ENCODE measurements at regions not wholly inside any gene's neighbourhood (a gene's known extent, or its start where the extent isn't known, plus 50 kb on each side); places are given as distances from the start of the nearest gene placed in this dataset.
"Not testable (repeated sequence)": the region's sequence is repeated elsewhere in the genome, so short reads cannot be mapped to it uniquely, and the experiment has no call there.

DNA sequence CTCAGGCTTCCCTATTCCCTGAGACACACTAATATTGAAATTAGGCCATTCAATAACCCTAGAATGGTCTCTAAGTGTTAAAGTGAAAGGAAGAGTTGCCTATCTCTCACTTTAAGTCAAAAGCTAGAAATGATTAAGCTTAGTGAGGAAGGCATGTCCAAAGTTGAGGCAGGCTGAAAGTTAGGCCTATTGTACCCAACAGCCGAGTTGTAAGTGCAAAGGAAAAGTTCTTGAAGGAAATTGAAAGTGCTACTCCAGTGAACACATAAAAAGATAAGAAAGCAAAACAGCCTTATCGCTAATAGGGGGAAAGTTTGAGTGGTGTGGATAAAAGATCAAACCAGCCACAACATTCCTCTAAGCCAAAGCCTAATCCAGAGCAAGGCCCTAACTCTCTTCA lies 117.9 kb upstream of the SPATA12 start:
- no peak overlapping the region for H3K27ac ChIP-seq
- TF ChIP-seq, protein P1, sequence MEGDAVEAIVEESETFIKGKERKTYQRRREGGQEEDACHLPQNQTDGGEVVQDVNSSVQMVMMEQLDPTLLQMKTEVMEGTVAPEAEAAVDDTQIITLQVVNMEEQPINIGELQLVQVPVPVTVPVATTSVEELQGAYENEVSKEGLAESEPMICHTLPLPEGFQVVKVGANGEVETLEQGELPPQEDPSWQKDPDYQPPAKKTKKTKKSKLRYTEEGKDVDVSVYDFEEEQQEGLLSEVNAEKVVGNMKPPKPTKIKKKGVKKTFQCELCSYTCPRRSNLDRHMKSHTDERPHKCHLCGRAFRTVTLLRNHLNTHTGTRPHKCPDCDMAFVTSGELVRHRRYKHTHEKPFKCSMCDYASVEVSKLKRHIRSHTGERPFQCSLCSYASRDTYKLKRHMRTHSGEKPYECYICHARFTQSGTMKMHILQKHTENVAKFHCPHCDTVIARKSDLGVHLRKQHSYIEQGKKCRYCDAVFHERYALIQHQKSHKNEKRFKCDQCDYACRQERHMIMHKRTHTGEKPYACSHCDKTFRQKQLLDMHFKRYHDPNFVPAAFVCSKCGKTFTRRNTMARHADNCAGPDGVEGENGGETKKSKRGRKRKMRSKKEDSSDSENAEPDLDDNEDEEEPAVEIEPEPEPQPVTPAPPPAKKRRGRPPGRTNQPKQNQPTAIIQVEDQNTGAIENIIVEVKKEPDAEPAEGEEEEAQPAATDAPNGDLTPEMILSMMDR (IDR thresholded peaks at IDR 0.05) = no peak
- TF ChIP-seq ZFX (IDR thresholded peaks at IDR 0.05; ENCODE audit: borderline replicate concordance) = no peak

DNA sequence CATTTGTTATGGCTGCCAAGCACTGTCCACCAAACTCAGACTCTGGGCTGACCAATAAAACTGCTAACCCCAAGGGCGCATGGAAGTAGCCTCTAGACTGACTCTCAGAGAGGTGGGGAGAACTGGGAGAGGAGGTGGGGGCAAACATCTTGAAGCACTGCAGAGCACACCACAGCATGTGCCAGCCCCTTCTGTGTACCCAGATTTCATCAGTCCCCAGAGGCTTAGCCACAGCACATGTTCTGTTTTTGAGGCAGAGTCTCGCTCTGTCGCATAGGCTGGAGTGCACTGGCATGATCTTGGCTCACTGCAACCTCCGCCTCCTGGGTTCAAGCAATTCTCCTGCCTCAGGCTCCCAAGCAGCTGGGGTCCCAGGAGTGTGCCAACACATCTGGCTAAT lies 119.5 kb upstream of the SPATA12 start:
- no peak overlapping the region for H3K27ac ChIP-seq
- TF ChIP-seq, protein P1 (IDR thresholded peaks at IDR 0.05) = no peak
- TF ChIP-seq ZFX (IDR thresholded peaks at IDR 0.05; ENCODE audit: borderline replicate concordance) = no peak

- no peak overlapping the region for H3K27ac ChIP-seq
- no peak for TF ChIP-seq ZFX (IDR thresholded peaks at IDR 0.05; ENCODE audit: borderline replicate concordance)
- TF ChIP-seq, protein P1 (IDR thresholded peaks at IDR 0.05) = no peak
Observed at GRCh38 chr3:56940321-56940720, 120.1 kb upstream of the SPATA12 start.

GRCh38 chr3:56939834-56940233 lies 120.6 kb upstream of the SPATA12 start:
- TF ChIP-seq, protein P1 (IDR thresholded peaks at IDR 0.05) = no peak
- no peak for TF ChIP-seq ZFX (IDR thresholded peaks at IDR 0.05; ENCODE audit: borderline replicate concordance)
- H3K27ac ChIP-seq = no peak overlapping the region

DNA sequence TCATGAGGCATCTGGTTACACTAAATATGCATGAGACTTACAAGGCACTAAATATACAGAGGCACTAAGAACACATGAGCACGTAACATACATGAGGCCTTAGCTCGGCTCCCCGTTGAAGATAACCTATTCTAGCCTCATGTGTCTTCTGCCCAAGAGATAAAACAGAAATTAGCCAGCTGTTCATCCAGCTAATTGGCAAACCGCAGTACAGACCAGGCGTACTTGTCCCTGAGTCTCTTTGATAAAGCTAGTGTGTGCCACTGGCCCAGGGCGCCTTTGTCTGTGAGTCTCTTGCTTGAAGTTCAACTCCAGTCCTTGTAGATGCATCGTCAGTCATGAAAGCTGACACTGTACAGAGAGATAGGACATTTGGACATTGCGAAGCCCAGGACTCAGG lies 121.9 kb upstream of the SPATA12 start:
- TF ChIP-seq, protein P1 (IDR thresholded peaks at IDR 0.05) = no peak
- no peak for TF ChIP-seq ZFX (IDR thresholded peaks at IDR 0.05; ENCODE audit: borderline replicate concordance)
- H3K27ac ChIP-seq = no peak overlapping the region

DNA sequence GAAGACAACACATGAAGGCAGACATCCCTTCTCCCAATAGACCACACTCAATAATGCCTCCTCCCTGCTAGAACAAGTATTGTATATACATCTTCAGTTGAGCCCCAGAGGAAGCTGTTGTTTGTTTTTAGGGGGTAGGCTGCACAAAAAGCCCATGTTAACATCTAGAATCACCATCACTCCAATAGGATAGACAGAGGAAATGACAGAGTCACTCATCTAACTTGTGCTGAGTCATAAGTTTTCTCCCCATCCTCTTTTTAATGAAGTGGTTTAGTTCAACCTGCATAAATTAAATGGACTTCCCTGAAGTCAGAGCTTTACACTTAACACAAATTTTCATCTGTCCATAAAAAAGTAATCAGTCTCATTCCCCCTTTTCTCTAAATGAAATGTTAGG lies 122.9 kb upstream of the SPATA12 start:
- TF ChIP-seq, protein P1 (IDR thresholded peaks at IDR 0.05) = no peak
- no peak for TF ChIP-seq ZFX (IDR thresholded peaks at IDR 0.05; ENCODE audit: borderline replicate concordance)
- H3K27ac ChIP-seq = no peak overlapping the region

DNA sequence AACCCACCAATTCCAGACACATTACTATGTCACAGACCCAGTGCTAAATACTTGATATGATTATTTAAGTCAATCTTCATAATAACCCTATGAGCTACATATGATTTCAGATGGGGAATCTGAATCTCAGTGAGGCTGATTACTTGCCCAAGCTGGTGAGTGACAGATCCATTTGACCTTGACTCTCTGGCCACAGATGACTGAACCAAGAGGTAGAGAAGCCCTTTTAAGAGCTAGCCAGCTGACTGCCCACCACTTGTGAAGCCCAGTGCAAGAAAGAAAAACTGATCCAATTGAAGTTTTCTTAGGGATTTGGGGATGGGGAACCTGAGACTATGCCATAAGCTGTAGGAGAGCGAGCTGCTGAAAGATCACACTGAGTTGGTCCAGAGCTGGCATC lies 124.7 kb upstream of the SPATA12 start:
- TF ChIP-seq, protein P1 (IDR thresholded peaks at IDR 0.05) = no peak
- TF ChIP-seq ZFX (IDR thresholded peaks at IDR 0.05; ENCODE audit: borderline replicate concordance) = no peak
- H3K27ac ChIP-seq = no peak overlapping the region

DNA sequence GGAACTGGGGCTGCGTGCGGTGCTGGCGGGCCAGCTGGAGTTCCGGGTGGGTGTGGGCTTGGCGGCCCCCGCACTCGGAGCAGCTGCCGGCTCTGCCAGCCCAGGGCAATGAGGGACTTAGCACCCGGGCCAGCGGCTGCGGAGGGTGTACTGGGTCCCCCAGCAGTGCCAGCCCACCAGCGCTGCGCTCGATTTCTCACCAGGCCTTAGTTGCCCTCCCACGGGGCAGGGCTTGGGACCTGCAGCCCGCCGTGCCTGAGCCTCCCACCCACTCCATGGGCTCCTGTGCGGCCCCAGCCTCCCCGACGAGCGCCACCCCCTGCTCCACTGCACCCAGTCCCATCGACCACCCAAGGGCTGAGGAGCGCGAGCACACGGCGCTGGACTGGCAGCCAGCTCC lies 126.0 kb upstream of the SPATA12 start:
- H3K27ac ChIP-seq = not testable (repeated sequence)

Measured in 22Rv1 (cell line).